Skeletal muscle cell (primary cell): ENCODE measurements at regions not wholly inside any gene's neighbourhood (a gene's known extent, or its start where the extent isn't known, plus 50 kb on each side); places are given as distances from the start of the nearest gene placed in this dataset.
"Not testable (repeated sequence)": the region's sequence is repeated elsewhere in the genome, so short reads cannot be mapped to it uniquely, and the experiment has no call there.

ENCODE experiments used
- DNase-seq: peaks from one replicate; pipeline ENCODE4 v3.0.0-alpha.2; 2010; ENCODE audit warnings: low read depth
- H3K4me3 ChIP-seq: 2 replicates; pipeline ENCODE4 v1.5.1; 2011; ENCODE audit warnings: low read depth, mild to moderate bottlenecking, control low read depth, low read length, moderate library complexity

DNA sequence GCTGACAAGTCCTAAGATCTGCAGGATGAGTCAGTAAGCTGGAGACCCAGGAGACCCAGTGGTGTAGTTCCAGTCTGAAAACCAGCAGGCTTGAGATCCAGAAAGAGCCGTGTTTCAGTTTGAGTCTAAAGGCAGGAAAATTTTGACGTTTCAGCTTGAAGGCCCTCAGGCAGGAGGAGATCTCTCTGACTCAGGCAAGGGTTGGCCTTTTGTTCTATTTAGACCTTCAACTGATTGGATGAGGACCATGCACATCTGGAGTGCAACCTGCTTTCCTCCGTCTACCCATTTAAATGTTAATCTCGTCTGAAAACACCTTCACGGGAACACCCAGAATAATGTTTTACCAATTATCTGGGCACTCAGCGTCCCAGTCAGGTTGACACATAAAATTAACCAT, 69.5 kb downstream of the NPIPA7 start:
- DNase-seq: not testable (repeated sequence)

DNA sequence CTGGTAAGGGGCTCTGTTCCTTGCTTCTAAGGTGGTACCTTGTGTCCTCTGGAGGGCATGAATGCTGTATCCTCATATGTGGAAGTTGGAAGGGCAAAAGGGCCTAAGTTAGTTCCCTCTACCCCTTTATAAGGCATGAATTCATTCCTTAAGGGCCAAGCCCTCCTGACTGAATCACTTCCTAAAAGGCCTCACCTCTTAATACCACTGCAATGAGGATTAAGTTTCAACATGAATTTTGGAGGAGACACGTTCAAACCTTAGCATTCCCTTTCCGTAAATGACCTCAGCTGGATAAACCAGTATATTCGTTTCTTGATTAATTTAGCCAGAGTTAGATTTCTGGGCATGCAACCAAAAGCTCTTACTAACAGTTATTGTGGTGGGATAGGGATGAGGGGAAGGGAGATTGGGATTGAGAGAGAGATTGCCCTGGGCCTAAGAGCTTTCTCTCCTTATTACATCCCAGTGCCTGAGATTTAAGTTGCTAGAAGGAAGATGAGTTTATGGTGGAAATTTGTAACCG, 70.8 kb downstream of the NPIPA7 start:
- H3K4me3 ChIP-seq, DNase-seq: not testable (repeated sequence)

More for the DNA sequence above, 69.5 kb downstream of the NPIPA7 start:
- H3K4me3 ChIP-seq: not testable (repeated sequence)

DNA sequence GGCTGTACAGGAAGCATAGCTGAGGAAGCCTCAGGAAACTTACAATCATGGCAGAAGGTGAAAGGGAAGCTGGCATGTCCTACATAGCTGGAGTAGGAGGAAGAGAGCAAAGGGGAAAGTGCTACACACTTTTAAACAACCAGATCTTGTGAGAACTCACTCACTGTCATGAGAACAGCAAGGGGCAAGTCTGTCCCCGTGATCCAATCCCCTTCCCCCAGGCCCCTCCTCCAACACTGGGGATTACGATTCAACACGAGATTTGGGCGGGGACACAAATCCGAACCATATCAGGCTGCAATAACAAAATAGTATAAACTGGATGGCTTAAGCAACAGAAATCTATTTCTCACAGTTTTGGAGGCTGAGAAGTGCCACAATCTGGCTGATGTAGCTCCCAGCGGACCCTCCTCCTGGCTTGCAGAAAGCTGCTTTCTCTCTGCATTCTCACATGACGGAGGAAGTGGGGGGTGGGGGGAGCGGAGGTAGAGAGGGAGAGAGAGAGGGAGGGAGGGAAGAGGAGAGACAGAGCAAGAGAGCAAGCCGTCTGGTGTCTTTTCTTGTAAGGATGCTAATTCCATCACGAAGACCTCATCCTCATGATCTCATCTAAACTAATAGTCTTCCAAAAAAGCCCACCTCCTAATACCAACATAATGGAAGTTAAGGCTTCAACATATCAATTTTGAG, 72.9 kb downstream of the NPIPA7 start:
- not testable (repeated sequence) for DNase-seq, H3K4me3 ChIP-seq

DNA sequence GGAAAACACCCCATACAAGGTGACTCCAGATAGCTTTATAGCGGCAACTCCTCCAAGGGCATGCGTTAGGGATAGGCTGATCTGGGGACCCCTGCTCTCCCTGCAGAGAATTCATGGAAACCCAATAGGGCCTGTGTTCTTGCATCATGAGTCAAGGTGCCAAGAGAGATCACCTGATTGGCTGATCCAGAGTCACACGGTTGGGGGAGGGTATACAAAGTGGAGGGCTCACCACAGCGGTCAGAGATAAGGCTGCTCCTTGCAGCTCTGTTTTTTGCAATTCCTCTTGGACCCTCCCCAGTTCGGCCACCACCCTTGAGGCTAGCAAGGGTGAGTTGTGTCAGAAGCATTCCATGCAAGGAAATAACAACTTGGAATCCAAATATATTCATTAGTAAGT, 79.6 kb downstream of the NPIPA7 start:
- DNase-seq, H3K4me3 ChIP-seq: not testable (repeated sequence)

DNA sequence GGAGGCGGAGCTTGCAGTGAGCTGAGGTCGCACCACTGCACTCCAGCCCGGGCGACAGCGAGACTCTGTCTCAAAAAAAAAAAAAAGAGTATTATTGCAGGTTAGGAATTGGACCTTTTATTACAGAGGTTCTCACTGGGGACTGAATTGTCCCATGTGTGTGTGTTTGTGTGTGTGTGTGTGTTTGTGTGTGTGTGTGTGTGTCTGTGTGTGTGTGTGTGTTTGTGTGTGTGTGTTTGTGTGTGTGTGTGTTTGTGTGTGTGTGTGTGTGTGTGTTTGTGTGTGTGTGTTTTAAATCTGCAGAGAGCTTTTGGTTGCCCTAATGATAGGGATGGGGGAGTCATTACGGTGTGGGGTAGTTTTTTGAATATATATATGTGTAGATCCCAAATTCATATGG, 84.9 kb downstream of the NPIPA7 start:
- not testable (repeated sequence) for H3K4me3 ChIP-seq, DNase-seq

DNA sequence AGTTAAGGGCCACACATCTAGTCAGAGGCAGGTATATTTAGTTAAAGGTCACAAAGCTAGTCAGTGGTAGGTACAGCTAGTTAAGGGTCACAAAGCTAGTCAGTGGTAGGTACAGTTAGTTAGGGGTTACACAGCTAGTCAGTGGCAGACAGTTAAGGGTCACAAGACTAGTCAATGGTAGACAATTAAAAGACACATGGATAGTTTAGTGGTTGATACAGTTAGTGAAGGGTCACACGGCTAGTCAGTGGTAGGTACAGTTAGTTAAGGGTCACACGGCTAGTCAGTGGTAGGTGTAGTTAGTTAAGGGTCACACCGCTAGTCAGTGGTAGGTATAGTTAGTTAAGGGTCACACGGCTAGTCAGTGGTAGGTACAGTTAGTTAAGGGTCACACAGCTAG, 110.0 kb downstream of the NPIPA7 start:
- not testable (repeated sequence) for H3K4me3 ChIP-seq, DNase-seq

DNA sequence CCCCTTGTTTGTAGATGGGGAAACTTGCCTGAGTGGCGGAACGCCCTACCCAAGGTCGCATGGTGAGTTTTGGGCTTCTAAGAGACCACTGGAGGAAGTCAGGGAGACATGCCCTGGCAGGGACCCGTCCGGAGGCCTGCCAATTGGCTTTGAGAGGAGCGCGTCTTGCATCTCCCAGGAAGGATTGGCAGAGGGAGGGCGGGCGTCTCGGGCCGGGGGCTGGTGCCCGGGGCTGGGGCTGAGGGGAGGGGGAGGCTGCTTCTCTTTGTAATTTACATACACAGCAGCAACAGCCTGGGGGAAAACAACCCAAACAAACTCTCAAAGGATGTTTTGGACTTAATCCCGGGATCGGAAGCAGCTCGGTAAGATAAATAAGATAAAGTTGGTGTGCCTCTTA, 110.5 kb downstream of the NPIPA7 start:
- not testable (repeated sequence) for DNase-seq, H3K4me3 ChIP-seq

DNA sequence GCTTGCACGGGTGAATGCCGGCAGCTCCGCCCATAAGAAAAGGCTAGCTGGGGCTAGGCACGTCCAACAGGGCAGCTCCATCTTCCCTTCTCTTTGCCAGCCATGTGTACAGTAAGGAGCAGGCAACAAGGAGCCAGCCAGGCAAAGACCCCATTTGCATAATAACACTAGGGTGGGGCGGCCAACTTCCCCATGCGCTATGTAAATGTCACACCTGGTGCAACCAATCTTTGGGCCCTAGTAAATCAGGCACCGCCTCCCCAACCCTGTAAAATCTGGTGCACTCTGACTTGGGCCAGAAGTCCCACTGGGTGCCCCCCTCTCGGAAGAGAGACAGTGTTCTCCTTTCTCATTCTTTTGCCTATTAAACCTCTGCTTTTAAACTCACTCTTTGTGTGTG, 115.2 kb downstream of the NPIPA7 start:
- not testable (repeated sequence) for DNase-seq, H3K4me3 ChIP-seq

DNA sequence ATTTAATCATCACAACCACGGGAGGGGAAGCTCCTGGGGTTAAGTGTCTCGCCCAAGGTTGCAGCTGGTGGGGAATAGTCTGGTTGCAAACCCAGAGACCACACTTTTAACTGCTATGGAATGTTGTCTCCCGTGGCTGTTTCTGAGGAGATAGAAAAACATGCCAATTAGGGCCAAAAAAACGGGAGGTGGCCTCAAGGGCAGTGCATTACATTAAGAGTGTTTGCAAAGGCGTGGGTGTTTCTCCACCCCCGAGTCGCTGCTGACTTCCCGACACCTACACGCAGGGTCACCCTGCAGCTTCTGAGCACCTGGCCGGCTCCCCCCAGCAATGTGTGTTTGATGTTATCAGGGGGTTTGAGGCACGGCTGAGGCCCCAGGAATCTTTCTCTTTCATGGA, 116.1 kb downstream of the NPIPA7 start:
- not testable (repeated sequence) for H3K4me3 ChIP-seq

DNA sequence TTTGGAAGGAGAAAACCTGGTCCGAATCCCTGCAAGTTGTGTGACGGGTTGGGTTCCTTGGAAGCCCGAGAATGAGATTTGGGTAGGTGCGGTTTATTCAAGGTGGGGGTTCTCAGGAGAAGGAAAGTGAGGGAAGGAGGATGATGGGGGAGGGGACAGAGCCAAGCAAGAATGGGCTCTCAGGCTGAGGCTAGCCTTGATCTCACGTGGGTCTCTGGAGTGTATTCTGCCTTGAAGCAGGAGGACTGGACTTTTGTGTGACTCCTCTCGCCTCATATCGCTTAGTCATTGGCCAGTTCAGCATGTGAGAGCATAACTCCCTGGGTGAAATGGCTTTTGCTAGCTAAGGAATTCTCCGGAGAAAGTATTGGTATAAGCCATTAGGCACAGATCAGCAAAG, 120.9 kb downstream of the NPIPA7 start:
- not testable (repeated sequence) for DNase-seq, H3K4me3 ChIP-seq

More for the DNA sequence above, 116.1 kb downstream of the NPIPA7 start:
- DNase-seq: not testable (repeated sequence)

DNA sequence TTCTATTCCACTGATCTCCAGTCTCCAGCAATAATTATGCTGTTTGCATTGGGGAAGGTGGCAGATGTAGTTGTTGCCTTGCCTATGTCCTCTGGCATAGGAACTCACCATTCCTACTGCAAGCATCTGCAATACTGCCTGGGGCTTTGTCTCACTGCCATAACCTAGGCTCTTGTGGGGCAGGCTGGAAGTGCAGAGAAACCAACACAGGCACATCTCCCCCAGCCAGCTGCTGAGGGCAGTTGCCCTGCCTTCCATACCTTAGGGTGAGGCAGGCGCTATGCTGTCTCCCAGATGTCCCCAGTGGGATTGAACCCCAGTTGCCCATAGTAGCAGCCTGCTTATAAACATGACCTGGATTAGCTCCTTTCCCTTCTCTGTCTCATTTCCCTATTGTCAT, 128.1 kb downstream of the NPIPA7 start:
- DNase-seq: not testable (repeated sequence)

DNA sequence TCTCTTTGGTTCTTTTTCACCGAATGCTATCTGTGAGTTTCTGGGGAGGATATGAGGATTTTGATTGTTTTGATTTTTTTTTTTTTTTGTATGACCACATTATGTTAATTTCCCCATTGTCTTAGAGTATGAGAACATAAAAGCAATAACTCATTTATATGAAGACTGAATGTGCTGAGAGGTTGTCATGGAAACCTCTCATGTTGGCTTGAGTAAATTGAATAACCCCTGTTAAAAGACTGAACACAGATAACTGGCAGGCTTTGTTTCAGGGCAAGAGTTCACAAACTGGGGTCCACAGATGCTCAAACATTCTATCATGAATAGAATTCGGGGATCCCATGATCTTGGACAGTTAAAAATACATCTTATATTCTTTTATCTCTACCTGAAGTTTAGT, 129.4 kb downstream of the NPIPA7 start:
- not testable (repeated sequence) for H3K4me3 ChIP-seq, DNase-seq

More for the DNA sequence above, 128.1 kb downstream of the NPIPA7 start:
- not testable (repeated sequence) for H3K4me3 ChIP-seq

DNA sequence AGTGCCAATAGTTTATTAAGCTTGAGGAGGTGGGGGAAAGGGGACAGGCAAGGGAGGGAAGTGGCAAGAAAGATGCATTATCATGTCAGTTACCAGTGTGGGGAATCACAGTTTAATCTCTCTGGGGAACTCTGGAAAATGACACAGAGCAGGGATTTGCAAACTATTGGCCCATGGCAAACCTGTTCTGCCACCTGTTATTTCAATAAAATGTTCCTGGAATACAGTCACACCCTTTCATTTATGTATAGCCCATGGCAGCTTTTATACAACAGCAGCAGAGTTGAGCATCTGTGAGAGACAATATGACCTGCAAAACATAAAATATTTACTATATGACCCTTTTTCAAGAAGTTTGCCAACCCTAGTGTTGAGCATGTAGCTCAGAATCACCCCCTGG, 140.5 kb downstream of the NPIPA7 start:
- H3K4me3 ChIP-seq, DNase-seq: not testable (repeated sequence)

DNA sequence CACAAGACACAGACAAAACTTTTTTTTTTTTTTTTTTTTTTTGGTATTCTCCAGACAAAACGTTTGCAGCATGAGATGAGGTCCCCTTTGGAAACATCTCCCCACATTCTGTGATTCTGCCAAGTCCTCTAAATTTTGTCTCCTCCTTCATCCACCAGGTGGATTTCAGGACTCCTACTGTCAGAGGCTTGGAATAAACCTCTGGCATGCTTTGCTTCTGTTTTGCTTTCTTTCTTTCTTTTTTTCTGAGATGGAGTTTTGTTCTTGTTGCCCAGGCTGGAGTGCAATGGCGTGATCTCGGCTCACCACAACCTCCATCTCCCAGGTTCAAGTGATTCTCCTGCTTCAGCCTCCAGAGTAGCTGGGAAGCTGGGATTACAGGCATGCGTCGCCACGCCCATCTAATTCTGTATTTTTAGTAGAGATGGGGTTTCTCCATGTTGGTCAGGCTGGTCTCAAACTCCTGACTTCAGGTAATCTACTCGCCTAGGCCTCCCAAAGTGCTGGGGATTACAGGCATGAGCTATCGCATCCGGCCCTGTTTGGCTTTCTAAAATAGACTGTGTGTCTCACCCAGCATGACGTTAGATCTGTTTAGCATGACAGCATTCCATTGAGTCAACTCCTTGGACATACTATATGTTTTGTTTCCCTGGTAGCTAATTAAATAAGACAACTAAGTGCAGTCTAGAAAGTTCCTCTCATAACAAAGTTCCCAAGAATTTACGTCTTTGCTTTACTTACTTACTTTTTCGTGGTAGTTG, 142.5 kb downstream of the NPIPA7 start:
- not testable (repeated sequence) for H3K4me3 ChIP-seq, DNase-seq

DNA sequence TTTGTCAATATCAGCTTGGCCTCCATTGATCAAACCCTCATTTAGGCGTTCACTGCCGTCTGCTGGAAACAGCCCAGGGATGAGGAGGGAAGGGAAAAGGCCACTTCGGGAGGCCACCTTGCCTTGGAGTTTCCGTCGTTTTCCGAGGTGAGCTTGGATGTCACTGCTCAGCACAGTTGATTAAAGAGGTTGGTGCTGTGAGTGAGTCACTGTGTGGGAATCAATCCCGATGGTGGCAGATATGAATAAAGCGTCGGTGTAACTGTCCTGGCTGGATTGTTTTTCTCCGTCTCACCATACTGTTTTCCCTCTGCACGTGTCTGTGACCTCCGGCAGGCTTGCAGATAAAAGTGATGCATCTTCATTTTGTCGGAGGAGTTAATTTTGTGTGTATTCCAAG, 148.1 kb downstream of the NPIPA7 start:
- DNase-seq, H3K4me3 ChIP-seq: not testable (repeated sequence)

DNA sequence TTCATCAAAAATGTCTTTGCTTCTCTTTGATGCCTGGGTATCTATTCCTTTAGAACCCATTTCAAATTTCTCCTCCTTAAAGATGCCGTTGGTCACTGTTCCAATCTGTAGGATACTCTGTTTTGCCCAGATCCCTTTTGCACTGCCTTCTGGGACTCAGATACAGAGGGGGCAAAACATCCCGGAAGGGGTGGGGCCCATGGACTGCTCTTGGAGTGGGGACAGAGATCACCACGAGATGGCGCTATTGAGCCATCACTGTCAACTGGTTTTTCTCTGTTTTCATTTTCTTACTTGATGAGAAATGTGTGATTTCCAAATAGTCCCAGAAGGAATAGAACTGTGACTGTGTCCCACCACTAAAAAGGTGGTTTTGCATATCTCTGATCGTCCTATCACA, 151.8 kb downstream of the NPIPA7 start:
- not testable (repeated sequence) for H3K4me3 ChIP-seq, DNase-seq

DNA sequence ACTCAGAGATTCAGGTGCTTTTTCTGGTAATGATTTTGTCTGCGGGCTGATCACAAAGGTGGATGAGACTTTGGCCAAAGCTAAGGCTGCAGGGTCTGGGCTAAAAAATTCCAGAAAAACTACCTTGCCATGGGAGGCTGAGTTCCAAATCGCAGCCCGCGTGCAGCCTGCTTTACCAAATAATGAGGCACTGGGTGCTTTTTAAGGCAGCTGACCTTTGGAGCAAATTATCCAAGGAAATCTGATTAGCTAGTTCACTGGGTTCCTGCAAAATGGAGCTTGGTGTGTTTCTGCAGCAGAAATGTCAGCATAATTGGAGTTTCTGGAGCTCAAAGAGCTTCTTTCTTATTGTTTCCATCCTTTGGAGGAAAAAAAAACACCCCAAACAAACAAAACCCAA, 156.6 kb downstream of the NPIPA7 start:
- DNase-seq, H3K4me3 ChIP-seq: not testable (repeated sequence)

DNA sequence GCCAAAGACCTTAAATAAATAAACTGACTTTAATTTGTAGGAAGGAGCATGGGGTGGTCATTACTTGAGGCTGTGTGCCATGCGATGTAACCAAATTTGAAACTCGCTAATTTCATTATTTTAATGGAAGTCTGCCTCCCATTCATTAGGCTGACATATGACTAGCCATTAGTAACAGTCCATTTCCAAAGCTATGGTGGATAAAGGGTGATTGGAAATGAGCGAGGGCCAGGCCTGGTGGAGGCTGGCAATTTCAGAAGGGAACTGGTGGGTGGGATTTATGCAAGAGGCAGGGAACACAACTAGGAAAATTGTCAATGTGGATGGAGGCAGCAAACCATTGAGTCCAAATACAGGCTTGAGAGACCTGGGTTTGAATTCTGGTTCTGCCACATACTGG, 157.2 kb downstream of the NPIPA7 start:
- not testable (repeated sequence) for H3K4me3 ChIP-seq, DNase-seq

DNA sequence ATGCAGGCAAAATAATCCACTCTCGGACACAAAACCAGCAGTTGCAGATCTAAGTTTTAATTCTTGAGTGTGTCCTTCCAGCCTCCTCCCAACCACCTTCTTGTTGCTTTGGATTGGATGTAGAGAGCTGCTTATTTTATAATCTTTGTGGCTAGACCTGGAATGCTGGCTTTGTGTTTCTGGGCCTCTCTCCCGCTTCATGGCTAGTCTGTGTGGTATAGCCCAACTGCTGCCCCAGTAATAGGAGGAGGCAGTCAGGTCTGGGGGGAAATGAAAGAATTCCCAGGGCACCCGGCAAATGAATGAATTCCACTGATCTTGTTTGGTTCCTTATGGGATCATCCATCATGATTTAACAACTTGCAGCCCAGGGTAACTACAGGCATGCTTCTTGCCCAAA, 170.8 kb downstream of the NPIPA7 start:
- H3K4me3 ChIP-seq, DNase-seq: not testable (repeated sequence)

DNA sequence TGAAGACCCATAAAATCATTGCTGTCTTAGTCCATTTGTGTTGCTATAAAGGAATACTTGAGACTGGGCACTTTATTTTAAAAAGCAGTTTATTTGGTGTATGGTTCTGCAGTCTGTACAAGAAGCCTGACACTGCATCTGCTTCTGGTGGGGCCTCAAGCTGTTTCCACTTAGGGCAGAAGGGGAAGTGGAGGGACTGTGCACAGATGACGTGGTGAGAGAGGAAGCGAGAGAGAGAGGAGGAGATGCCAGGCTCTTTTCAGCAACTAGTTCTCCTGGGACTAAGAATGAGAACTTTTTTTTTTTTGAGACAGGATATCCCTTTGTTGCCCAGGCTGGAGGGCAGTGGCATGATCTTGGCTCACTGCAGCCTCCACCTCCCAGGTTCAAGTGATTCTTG, 171.9 kb downstream of the NPIPA7 start:
- not testable (repeated sequence) for H3K4me3 ChIP-seq, DNase-seq
